SK-MEL-5 (cell line): ENCODE measurements at regions not wholly inside any gene's neighbourhood (a gene's known extent, or its start where the extent isn't known, plus 50 kb on each side); places are given as distances from the start of the nearest gene placed in this dataset.
"Not testable (repeated sequence)": the region's sequence is repeated elsewhere in the genome, so short reads cannot be mapped to it uniquely, and the experiment has no call there.

Experiments used
- DNase-seq: peaks from one replicate; pipeline ENCODE4 v3.0.0-alpha.2; 2016; ENCODE audit warnings: low read depth, low spot score
- in situ Hi-C: cut with HindIII; loops from 2 replicates; pipeline ENCODE4 v1.10.0; 2016; ENCODE audit warnings: low sequenced_read_pairs, high pct_unique_total_duplicates, low pct_unique_long_range_greater_than_20kb

DNA sequence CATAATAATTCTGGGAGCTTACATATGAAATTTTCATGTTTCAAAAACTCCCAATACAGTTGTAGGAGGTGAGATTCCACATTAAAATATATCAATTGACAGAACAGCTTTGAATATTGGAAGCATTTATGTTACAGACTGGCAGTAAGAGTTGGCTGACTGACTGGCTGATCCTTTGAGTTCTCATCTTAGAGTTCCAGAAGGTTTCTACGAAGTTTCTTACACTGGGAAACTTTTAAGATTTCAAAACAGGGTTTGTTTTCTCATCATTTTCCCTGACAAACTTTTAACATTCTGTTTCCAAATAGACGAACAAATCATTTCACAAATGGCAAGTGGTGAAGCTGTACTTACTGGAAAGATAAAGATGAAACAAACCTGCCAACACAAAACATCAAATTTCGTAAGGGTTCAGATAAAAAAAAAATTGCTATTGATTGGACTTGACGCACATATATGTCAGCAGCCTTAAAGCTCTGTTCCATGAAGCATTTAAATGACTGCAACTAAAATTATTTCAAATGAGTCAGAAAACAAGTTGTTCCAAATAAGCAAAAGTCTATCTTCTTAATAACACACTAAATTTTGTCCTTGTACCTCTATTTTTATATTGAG, 243.5 kb downstream of the SUCLA2 start:
- in situ Hi-C loops, result no loop called here
- DNase-seq, result no peak

DNA sequence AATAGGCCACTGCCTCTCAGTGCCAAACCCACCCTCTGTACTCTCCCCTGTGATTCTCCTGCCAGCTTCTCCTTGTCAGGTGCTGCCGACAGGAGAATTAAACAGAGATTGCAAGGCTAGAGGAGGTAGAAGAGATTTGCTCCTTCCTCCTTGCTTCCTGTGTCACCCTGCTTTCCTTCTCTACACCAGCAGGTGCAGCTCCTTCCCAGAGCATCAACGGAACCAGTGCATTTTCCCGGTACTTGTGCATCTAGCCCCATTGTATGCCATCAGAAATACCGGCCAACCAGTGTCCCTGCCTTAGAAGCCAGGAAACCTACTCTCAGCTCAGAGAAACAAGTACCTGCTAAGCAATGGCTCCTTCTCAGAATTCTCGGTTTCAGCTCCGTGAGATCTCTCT, 253.2 kb downstream of the SUCLA2 start:
- DNase-seq, result no peak
- in situ Hi-C loops, result no loop called here

- DNase-seq, result no peak
- in situ Hi-C loops, result no loop called here
These were observed 274.7 kb downstream of the SUCLA2 start for GRCh38 chr13:47726394-47726793.

- peak; percentile 14 for DNase-seq
- in situ Hi-C loops, result no loop called here
These were observed 277.2 kb downstream of the SUCLA2 start for GRCh38 chr13:47723898-47724297.

- in situ Hi-C loops, result no loop called here
- DNase-seq, result no peak
These were observed 281.9 kb downstream of the SUCLA2 start for GRCh38 chr13:47719164-47719563.

DNA sequence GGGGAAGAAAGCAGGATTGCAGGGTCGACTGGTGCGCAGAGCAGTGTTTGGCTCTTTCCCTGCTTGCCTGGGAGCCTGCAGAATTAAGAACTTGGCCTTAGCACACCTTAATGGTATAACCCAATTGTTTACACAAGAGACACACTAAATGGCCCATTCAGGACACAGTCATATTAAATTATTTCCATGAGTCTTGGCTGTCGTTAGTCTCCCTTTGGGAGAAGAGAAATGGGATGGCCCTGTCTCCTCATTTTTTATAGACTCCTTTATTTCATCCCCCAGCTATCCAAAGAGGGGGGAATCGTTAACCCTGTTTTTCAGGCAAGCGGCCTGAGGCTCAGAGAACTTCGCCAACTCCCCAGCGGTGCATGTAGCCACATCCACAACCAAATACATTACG, 282.5 kb downstream of the SUCLA2 start:
- in situ Hi-C loops, result no loop called here
- no peak for DNase-seq

GRCh38 chr13:47708386-47708785, 292.7 kb downstream of the SUCLA2 start:
- in situ Hi-C loops, result no loop called here

DNA sequence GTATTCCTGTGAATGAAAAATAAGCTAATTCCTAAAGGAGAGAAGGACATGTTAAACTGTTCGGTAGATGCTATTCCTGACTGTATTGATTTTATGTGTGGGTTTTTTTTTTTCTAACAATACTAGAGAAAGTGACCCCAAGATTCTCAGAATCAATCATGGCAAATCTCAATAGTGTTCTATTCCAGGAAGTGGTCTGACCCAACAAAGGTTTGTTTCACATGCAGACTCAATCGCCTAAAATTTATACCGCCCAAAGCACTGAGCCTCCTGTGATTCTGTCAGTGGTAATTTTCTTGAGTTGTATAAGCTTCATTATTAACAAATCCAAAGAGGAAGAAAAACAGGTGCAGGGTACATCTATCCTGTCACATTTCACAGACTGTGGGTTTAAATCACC, 293.7 kb downstream of the SUCLA2 start:
- in situ Hi-C loops, result no loop called here
- DNase-seq, result no peak

More at GRCh38 chr13:47708386-47708785, 292.7 kb downstream of the SUCLA2 start:
- DNase-seq, result no peak

GRCh38 chr13:47705185-47705584, 295.9 kb downstream of the SUCLA2 start:
- no peak for DNase-seq
- in situ Hi-C loops, result no loop called here

DNA sequence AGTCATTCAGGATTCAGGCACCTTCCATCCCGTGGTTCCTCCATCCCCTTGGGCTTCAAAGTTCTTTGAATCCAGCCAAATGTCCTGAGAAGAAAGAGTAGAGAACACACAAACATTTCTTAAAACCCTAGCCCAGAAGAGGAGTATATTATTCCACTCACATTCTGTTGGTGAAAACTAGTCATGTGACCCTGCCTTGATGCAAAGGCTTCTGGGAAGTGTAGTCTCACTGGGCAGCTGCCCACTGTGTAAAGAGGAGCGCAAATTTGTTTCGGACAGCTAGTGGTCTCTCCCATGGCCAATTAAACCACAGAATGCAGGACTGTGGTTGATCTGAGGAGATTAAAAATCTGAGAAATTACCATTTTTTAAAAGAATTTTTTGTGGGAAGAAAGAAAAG, 304.4 kb downstream of the SUCLA2 start:
- in situ Hi-C loops, result no loop called here
- no peak for DNase-seq

- in situ Hi-C loops, result no loop called here
- no peak for DNase-seq
These were observed 313.5 kb downstream of the SUCLA2 start for GRCh38 chr13:47687577-47687976.

- in situ Hi-C loops, DNase-seq: not testable (repeated sequence)
These were observed 315.9 kb downstream of the SUCLA2 start for GRCh38 chr13:47685156-47685555.

DNA sequence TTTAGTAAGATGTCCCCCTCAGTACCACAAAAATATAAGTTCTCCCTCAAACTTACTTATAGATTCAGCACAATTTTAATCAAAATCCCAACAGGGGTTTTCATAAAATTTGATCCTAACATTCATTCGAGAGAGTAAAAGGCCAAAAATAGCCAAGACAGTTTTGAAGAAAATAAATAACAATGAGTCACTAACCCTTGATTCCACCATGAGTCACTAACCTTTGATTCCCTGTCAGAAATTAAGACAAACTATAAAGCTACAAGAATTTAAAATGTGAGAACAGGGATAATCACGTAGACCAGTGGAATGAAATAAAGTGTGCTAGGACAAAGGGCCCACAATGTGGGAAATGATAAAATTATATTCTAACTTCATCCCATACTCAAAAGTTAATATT, 320.3 kb downstream of the SUCLA2 start:
- DNase-seq, result no peak
- in situ Hi-C loops, result no loop called here

GRCh38 chr13:47679401-47679800, 321.7 kb downstream of the SUCLA2 start:
- in situ Hi-C loops, result no loop called here
- no peak for DNase-seq

- DNase-seq, result no peak
- in situ Hi-C loops, result no loop called here
These were observed 322.7 kb downstream of the SUCLA2 start for GRCh38 chr13:47678201-47678968.

DNA sequence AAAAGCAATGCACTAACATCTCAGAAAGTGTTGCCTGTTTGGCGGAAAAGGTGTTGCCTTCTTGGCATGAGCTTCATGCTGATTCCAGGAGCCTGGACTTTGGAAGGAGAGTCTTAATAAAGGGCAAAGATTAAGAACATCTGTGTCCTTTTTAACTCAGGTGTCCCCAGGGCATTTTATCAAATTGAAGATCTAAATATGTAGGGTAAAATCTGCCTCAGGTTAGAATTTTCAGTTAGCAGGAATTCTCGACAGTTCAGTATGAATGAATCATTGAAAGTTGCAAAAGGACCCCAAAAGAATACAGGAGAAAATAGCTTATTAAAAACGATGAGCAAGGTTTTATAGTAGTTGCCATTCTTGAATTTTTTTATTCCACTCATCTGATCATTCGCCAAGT, 325.2 kb downstream of the SUCLA2 start:
- in situ Hi-C loops, result no loop called here
- DNase-seq, result no peak

DNA sequence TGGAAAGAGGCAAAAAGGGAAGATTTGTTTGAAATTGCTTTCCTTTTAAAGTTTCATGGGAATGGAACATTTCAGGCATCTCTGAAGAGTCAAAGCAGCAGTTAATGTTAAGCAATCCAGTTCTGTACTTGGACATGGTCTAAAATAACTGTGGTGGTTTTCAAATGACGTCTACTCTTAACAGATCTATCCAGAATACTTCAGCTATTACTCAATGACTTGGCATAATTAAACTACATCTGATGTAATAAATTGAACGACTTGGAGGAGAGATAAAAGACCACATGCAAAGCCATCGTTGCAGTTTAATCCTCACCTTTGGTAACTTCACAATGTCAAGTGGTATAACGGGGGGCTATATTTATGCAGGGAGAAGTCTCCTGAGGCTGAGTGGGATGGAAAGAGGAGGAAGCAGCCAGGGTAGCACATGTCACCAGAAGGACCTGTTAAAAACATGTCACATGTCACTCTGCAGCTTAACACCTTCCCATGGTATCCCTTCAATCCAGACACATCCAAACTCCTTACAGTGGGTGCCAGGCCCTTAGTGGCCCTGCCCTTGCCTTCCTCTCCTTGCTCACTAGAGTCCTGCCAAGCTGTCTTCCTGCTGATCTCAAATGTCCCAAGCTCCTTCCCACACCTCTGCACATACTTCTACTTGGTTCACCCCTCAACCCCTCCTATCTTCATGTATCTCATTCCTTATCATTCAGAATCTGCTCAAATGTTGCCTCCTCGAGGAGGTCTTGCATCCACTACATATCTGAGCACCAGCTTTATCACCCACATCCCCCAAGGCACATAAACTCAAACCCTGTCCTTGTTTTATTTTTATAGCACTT, 327.8 kb downstream of the SUCLA2 start:
- in situ Hi-C loops, result no loop called here
- no peak for DNase-seq

DNA sequence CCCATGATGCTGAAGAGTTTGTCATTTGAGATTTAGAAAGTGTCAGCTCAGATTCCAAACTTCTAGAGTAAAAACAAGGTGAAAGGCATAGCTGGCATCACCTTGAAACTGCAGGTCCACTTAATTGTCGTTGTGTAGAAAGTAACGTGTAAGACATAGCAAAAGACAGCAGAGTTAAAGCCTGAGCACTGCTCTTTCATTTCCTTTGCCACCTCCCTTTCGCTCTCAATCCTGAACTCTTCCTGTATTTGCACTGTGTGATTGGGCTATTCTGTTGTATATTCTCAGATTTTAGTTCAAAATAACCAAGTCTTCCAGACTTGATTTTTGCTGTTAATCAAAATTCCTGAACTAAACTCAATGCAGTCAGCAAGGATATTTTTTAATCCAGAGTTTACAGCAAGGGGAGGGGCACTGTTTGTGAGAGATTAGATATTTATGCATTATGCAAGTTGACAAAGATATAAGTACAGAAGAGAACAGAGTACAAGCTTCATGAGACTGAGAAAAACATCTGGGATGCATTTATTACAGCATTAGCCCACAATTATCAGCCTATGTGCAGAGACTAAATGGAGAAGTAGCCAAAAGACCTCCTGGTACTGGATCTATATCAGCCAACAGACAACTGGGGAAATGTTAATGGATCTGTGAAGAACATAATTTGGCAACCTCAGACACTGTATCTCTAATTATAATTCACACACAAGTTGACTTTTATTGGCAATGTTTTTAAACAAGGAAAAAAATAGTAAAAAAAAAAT, 328.6 kb downstream of the SUCLA2 start:
- no peak for DNase-seq
- in situ Hi-C loops, result no loop called here
